D721Med (cell line): ENCODE measurements at regions not wholly inside any gene's neighbourhood (a gene's known extent, or its start where the extent isn't known, plus 50 kb on each side); places are given as distances from the start of the nearest gene placed in this dataset.

Experiments used
- DNase-seq: peaks from one replicate; pipeline ENCODE4 v3.0.0; 2011; ENCODE audit warnings: low spot score; ENCODE audit not compliant: insufficient read length
- FAIRE-seq: peaks from 2 replicates; lab custom pipeline; 2011; peaks lifted over from hg19 to GRCh38; lab: Jason Lieb, UNC
- TF ChIP-seq, protein P1 (sequence below): IDR thresholded peaks from 2 replicates; pipeline ENCODE4 v1.5.1; 2012; ENCODE audit warnings: mild to moderate bottlenecking, control low read depth; ENCODE audit not compliant: insufficient read depth; ENCODE audit errors: missing control alignments

DNA sequence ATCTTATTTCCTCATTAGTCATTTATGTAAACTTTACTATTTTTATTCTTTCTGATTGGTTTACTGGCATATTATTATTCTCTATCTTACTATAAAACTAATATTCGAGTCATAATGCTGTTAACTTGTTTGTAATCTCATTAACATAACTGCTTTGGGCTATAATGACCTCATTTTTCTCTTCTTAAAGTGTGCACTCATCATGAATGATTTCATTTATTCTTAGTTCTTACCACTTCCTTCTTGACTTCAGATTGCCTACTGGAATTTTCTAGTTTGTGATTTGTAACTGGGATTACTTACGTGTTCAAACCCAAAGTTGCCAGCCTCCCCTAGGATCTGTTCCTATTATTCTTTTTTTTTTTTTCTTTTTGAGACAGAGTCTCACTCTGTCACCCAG lies 91.8 kb upstream of the TNFAIP3 start:
- DNase-seq = no peak
- TF ChIP-seq, protein P1, sequence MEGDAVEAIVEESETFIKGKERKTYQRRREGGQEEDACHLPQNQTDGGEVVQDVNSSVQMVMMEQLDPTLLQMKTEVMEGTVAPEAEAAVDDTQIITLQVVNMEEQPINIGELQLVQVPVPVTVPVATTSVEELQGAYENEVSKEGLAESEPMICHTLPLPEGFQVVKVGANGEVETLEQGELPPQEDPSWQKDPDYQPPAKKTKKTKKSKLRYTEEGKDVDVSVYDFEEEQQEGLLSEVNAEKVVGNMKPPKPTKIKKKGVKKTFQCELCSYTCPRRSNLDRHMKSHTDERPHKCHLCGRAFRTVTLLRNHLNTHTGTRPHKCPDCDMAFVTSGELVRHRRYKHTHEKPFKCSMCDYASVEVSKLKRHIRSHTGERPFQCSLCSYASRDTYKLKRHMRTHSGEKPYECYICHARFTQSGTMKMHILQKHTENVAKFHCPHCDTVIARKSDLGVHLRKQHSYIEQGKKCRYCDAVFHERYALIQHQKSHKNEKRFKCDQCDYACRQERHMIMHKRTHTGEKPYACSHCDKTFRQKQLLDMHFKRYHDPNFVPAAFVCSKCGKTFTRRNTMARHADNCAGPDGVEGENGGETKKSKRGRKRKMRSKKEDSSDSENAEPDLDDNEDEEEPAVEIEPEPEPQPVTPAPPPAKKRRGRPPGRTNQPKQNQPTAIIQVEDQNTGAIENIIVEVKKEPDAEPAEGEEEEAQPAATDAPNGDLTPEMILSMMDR = no peak
- FAIRE-seq = no peak

DNA sequence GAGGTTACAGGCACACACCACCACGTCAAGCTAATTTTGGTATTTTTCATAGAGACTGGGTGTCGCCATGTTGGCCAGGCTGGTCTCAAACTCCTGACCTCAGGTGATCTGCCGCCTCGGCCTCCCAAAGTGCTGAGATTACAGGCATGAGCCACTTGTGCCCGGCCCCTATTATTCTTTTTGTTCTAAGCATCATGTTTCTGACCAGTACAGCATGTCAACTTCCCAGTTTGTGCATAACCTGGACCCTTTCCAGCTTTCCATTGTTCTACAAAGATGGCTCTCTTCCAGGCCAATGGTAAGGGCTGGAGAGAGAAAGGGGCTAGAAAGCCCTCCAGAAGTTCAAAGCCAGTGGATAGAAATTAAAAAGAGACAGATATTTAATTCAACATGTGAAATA lies 91.3 kb upstream of the TNFAIP3 start:
- no peak for FAIRE-seq
- TF ChIP-seq, protein P1 = no peak

DNA sequence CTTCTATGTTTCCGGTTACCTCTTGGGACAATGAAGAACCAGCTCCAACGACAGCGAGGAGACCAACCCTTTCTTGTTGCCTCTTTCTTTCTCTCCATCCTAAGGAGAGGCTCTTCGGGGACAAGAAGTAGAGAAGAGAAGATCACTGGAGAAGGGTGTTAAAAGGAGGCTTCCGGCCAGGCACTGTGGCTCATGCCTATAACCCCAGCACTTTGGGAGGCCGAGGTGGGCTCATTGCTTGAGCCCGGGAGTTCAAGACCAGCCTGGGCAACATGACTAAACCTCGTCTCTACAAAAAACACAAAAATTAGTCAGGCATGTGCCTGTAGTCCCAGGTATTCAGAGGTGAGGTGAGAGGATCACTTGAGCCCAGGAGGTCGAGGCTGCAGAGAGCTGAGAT lies 90.8 kb upstream of the TNFAIP3 start:
- DNase-seq (no peak), FAIRE-seq (no peak)

More for the DNA sequence above, 91.3 kb upstream of the TNFAIP3 start:
- DNase-seq = no peak

DNA sequence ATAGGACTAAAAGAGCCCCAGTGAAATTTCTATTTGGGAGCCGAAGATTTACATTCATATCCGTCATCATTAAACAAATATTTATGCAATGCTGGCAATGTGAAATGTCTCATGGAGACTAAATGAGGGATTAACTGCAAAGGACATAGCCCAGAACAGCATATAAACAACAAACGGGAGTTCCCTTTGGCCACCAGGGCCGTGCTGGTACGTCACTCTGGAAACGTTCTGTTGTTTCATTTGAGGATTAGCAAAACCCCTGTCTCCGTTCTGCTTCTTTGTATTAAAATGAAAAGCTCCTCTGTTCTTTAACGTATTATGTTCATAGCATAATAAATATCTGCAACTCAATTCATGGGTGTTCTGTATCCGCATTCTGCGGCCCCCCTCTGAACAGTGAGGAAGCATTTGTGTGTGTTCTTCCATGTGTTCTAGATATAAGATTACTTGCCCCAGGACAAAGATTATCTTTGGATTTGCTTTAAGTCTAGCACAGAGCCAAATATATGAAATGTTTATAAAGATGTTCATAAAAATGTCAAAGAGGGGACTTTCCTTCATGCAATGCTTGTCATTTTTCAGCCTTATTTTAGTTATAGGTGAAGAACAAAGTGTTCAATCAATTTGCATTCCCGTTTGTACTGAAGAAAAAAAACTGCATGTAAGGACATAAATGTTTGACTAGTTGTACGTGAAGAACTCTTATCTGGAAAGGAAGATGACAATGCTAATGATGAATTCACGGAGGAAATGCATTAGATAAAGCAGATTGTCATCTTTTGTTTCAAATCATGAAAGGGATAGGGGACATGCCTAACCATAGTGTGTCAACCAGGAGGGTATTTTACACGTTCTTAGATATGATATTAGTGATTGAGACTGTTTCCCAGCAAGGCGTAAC lies 90.0 kb upstream of the TNFAIP3 start:
- TF ChIP-seq, protein P1 = no peak
- FAIRE-seq (no peak), DNase-seq (no peak)

More for the DNA sequence above, 90.8 kb upstream of the TNFAIP3 start:
- TF ChIP-seq, protein P1 = no peak

DNA sequence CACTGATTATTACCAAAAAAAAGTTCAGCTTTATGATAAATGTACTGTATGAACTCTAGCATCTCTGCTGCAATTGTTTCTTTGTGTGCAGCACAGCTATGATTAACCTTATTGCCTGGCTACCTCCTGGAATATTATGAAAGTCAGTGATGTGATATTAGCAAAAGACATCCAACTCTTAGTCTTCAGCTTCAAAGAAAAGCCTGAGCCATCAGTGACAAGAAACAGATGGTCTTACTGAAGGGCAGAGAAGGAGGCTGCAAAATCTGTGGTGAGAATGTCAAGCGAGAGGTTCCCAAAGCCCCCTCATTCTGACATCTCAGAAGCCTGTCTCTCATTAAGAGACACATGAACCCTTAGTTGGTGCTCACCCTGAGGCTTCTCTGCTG lies 89.4 kb upstream of the TNFAIP3 start:
- DNase-seq (no peak), FAIRE-seq (no peak)
- TF ChIP-seq, protein P1 = no peak

DNA sequence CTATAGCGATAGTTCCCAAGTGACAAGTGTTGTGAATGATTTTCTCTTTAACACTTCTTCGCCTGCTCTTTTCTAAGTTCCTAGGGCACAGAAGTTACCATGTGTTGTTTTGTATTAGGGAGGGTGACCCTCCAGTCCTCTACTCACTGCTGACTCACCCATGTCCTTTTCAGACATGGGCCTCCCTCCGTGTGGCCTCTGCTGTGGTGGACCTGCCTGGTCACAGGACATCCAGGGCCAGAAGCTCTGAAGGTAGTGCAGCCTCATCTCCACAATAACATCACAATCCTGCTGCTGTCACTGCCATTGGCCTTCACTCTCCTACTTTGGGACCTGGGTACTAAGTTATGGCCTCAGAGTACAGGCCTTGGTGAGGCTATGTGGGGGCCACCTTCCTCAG lies 87.1 kb upstream of the TNFAIP3 start:
- FAIRE-seq (no peak), DNase-seq (no peak)
- TF ChIP-seq, protein P1 = no peak

DNA sequence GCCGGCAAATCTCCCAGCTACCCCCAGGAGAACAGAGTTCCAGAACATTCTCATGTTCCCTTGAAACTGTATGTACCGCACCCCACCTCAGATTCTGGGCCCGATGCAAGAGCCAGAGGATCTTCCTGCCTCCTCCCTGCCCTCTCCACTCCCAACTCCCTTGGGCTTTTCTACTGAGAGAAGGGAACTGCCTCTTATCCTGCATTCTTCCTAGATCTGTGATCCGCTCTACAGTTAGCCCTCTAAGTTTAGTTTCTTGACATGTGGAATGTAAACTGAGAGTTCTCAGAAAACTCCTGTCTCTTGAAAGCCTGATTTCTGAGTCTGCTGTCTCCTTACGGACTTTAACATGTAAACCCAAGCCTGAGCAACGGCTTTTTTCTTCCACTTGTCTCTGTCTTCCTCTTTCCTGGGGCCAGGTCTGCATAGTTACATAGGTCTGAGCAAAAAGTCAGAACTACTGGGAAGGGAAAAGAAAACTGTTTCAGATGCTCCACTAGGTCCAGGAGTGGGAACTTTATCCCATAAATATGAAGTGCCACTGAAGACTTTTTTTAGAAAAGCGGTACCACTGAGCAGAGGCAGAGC lies 86.5 kb upstream of the TNFAIP3 start:
- TF ChIP-seq, protein P1 = no peak
- DNase-seq (no peak), FAIRE-seq (no peak)
